ENCODE measurements at regions not wholly inside any gene's neighbourhood (a gene's known extent, or its start where the extent isn't known, plus 50 kb on each side); places are given as distances from the start of the nearest gene placed in this dataset.
"Not testable (repeated sequence)": the region's sequence is repeated elsewhere in the genome, so short reads cannot be mapped to it uniquely, and the experiment has no call there.

DNA sequence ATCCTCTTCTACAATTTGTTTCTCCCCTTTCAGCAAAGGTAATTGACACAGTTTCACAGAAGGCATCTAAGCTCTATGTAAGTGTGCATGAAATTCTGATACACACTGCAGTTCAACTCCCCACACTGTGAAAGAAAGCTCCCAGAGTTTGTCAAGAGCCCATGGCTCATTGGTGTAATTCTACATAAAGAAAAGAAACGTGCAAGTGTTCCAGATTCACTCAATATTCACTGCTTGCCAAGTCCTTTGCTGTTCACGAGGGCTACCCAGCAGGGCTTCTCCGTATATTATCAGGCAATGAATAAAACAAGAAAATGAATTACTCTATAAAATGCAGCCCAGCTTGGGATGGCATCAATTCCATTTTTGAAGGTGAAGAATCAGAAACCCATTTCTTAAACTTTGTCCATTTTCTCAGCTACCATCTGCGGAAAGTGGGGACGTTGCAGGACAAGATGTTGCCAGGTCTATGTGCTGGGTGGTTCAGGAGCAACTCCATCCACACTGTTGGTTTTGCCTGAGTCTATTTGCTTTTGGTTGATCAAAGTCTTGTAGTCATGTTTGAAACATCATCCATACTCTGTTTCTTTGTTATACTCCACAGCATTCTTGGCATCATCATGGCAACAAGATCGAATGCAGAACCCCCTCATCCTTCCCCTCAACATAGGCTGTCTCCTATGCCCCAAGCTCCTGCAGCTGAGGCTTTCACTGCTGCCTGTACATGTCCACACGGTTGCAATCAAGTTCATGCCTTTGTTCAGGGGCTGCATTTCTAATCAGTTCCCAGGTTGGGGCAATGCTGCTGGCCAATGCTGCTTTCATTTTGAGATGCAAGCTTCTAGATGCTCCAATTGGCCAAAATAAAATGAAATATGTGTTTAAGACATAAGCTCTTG, 301.8 kb downstream of the MED10 start:
- H3F3A ChIP-seq (ENCODE audit: insufficient read depth, low read length, poor library complexity, severe bottlenecking): no peaks in the 10 kb centered on the region
- no peaks in the 10 kb centered on the region for H3K9me3 ChIP-seq (ENCODE audit: low read length)
- H3K36me3 ChIP-seq (ENCODE audit: insufficient read depth, low read length): no peaks in the 10 kb centered on the region
- no peaks in the 10 kb centered on the region for H3K9me2 ChIP-seq (ENCODE audit: insufficient read depth, low read length)
- H3K27me3 ChIP-seq (ENCODE audit: insufficient read depth, low read depth, low read length): no peaks in the 10 kb centered on the region
- H3K4me2 ChIP-seq (ENCODE audit: low read length): no peak overlapping the region
- H4K20me1 ChIP-seq (ENCODE audit: insufficient read depth): no peaks in the 10 kb centered on the region
- H3K9ac ChIP-seq (ENCODE audit: low read length): no peak overlapping the region
- no peak for TF ChIP-seq TAF1 (IDR thresholded peaks at IDR 0.05; ENCODE audit: low read depth)
- TF ChIP-seq, protein P1, sequence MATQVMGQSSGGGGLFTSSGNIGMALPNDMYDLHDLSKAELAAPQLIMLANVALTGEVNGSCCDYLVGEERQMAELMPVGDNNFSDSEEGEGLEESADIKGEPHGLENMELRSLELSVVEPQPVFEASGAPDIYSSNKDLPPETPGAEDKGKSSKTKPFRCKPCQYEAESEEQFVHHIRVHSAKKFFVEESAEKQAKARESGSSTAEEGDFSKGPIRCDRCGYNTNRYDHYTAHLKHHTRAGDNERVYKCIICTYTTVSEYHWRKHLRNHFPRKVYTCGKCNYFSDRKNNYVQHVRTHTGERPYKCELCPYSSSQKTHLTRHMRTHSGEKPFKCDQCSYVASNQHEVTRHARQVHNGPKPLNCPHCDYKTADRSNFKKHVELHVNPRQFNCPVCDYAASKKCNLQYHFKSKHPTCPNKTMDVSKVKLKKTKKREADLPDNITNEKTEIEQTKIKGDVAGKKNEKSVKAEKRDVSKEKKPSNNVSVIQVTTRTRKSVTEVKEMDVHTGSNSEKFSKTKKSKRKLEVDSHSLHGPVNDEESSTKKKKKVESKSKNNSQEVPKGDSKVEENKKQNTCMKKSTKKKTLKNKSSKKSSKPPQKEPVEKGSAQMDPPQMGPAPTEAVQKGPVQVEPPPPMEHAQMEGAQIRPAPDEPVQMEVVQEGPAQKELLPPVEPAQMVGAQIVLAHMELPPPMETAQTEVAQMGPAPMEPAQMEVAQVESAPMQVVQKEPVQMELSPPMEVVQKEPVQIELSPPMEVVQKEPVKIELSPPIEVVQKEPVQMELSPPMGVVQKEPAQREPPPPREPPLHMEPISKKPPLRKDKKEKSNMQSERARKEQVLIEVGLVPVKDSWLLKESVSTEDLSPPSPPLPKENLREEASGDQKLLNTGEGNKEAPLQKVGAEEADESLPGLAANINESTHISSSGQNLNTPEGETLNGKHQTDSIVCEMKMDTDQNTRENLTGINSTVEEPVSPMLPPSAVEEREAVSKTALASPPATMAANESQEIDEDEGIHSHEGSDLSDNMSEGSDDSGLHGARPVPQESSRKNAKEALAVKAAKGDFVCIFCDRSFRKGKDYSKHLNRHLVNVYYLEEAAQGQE (IDR thresholded peaks at IDR 0.05; ENCODE audit: borderline replicate concordance): no peak
- no peak for TF ChIP-seq SMC3 (conservative IDR thresholded peaks at IDR 0.05; ENCODE audit: poor library complexity)
- TF ChIP-seq EZH2 (IDR thresholded peaks at IDR 0.05; ENCODE audit: borderline replicate concordance, insufficient read depth, low read length, poor library complexity, severe bottlenecking): no peak
- TF ChIP-seq POLR2AphosphoS5 (IDR thresholded peaks at IDR 0.05): no peak
- TF ChIP-seq EP300 (conservative IDR thresholded peaks at IDR 0.05; ENCODE audit: poor library complexity, severe bottlenecking): no peak
- TF ChIP-seq MXI1 (conservative IDR thresholded peaks at IDR 0.05; ENCODE audit: poor library complexity, severe bottlenecking): no peak
- no peak for TF ChIP-seq RAD21 (conservative IDR thresholded peaks at IDR 0.05)
- TF ChIP-seq, protein P2, sequence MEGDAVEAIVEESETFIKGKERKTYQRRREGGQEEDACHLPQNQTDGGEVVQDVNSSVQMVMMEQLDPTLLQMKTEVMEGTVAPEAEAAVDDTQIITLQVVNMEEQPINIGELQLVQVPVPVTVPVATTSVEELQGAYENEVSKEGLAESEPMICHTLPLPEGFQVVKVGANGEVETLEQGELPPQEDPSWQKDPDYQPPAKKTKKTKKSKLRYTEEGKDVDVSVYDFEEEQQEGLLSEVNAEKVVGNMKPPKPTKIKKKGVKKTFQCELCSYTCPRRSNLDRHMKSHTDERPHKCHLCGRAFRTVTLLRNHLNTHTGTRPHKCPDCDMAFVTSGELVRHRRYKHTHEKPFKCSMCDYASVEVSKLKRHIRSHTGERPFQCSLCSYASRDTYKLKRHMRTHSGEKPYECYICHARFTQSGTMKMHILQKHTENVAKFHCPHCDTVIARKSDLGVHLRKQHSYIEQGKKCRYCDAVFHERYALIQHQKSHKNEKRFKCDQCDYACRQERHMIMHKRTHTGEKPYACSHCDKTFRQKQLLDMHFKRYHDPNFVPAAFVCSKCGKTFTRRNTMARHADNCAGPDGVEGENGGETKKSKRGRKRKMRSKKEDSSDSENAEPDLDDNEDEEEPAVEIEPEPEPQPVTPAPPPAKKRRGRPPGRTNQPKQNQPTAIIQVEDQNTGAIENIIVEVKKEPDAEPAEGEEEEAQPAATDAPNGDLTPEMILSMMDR (IDR thresholded peaks at IDR 0.05; ENCODE audit: poor library complexity, severe bottlenecking): no peak
- H3K79me2 ChIP-seq (replicated peaks; ENCODE audit: insufficient read depth, low read length): no peaks in the 10 kb centered on the region
- H3K27ac ChIP-seq (ENCODE audit: low read length): no peak overlapping the region
- no peak overlapping the region for H3K4me3 ChIP-seq (ENCODE audit: low read length)
- H2AFZ ChIP-seq (ENCODE audit: low read depth, low read length): no peak overlapping the region

DNA sequence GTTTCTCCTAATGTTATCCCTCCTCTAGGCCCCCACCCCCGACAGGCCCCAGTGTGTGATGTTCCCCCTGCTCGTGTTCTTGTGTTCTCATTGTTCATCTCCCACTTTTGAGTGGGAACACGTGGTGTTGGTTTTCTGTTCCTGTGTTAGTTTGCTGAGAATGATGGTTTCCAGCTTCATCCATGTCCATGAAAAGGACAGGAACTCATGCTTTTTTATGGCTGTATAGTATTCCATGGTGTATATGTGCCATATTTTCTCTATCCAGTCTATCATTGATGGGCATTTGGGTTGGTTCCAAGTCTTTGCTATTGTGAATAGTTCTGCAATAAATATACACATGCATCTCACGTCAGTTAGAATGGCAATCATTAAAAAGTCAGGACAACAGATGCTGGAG, 305.9 kb downstream of the MED10 start:
- not testable (repeated sequence) for H3K9me3 ChIP-seq (ENCODE audit: low read length); H3K36me3 ChIP-seq (ENCODE audit: insufficient read depth, low read length)

More for the DNA sequence above, 305.9 kb downstream of the MED10 start:
- H3K79me2 ChIP-seq (replicated peaks; ENCODE audit: insufficient read depth, low read length); H3K4me2 ChIP-seq (ENCODE audit: low read length); H4K20me1 ChIP-seq (ENCODE audit: insufficient read depth); H3K27me3 ChIP-seq (ENCODE audit: insufficient read depth, low read depth, low read length); H3K4me3 ChIP-seq (ENCODE audit: low read length); H3K9ac ChIP-seq (ENCODE audit: low read length); H3F3A ChIP-seq (ENCODE audit: insufficient read depth, low read length, poor library complexity, severe bottlenecking); H3K9me2 ChIP-seq (ENCODE audit: insufficient read depth, low read length); H2AFZ ChIP-seq (ENCODE audit: low read depth, low read length); H3K27ac ChIP-seq (ENCODE audit: low read length): not testable (repeated sequence)

All from neural cell (in vitro differentiated cells).